Gastrocnemius medialis (tissue), 4 donors: ENCODE measurements at regions not wholly inside any gene's neighbourhood (a gene's known extent, or its start where the extent isn't known, plus 50 kb on each side); places are given as distances from the start of the nearest gene placed in this dataset.

Experiments used
- ATAC-seq, 2 donors: fragments of 150-250 bp; one replicate each; pipeline ENCODE4 v1.9.1; 2016
- DNase-seq, 2 donors: peaks; one replicate each; pipeline ENCODE4 v3.0.0-alpha.2; 2019
- H3K27ac ChIP-seq, 4 donors: fragments of 200-600 bp; sonication (generic); 1 replicate in 1 of 4; 2 replicates in 3 of 4; pipeline ENCODE4 v1.5.1; 2016 to 2018; ENCODE audit warnings: mild to moderate bottlenecking in 2 of 4, moderate library complexity in 1 of 4
- H3K27me3 ChIP-seq, 3 donors: fragments of 200-600 bp; sonication (generic) in 2 of 3; 1 replicate in 1 of 3; 2 replicates in 2 of 3; pipeline versions ENCODE4 v1.5.1 to v1.6.0; 2016 to 2019; ENCODE audit warnings: mild to moderate bottlenecking in 1 of 3, moderate library complexity in 1 of 3
- H3K36me3 ChIP-seq, 2 donors: fragments of 200-600 bp; sonication (generic) in 1 of 2; one replicate each; pipeline ENCODE4 v1.5.1; 2017 to 2018
- H3K4me1 ChIP-seq, 2 donors: fragments of 200-600 bp; sonication (generic) in 1 of 2; one replicate each; pipeline ENCODE4 v1.5.1; 2016 to 2017; ENCODE audit warnings: mild to moderate bottlenecking in 2 of 2
- H3K4me3 ChIP-seq, 4 donors: fragments of 200-600 bp; sonication (generic) in 3 of 4; 1 replicate in 1 of 4; 2 replicates in 3 of 4; pipeline ENCODE4 v1.5.1; 2016 to 2019; ENCODE audit warnings: mild to moderate bottlenecking in 2 of 4
- H3K9me3 ChIP-seq, 3 donors: fragments of 200-600 bp; sonication (generic) in 2 of 3; 1 replicate in 1 of 3; 2 replicates in 2 of 3; pipeline ENCODE4 v1.5.1; 2016 to 2019
- CTCF ChIP-seq, 5 experiments: fragments of 450-650 bp in 3 of 5; fragments of 200-600 bp in 2 of 5; sonication (generic) in 2 of 5; IDR thresholded peaks in 4 of 5; conservative IDR thresholded peaks in 1 of 5; 1 replicate in 4 of 5; 2 replicates in 1 of 5; pipeline ENCODE4 v1.5.1; 2016 to 2019; ENCODE audit warnings: antibody characterized with exemption in 5 of 5, mild to moderate bottlenecking in 3 of 5, moderate library complexity in 3 of 5
- POLR2A ChIP-seq, 2 donors: fragments of 450-650 bp; IDR thresholded peaks; one replicate each; pipeline ENCODE4 v1.6.1; 2017; ENCODE audit warnings: antibody characterized with exemption in 2 of 2, mild to moderate bottlenecking in 2 of 2, moderate library complexity in 2 of 2
- in situ Hi-C, 4 donors: fragments of 200-750 bp; cut with MboI; loops; one replicate each; pipeline versions ENCODE4 v1.15.0 to v1.8.0; 2017; ENCODE audit warnings: low sequenced_read_pairs in 4 of 4
- intact Hi-C: fragments of 100-400 bp; cut with DNase I; formaldehyde crosslinking; loops from one replicate; pipeline ENCODE4 v1.15.1; 2023; ENCODE audit warnings: low total_unique reads

GRCh38 chr9:94478755-94479730 is 75.8 kb upstream of the PCAT7 start:
- intact Hi-C loops: no loop called here
- no peaks in the 10 kb centered on the region for H3K27me3 ChIP-seq
- DNase-seq (no peak), ATAC-seq (no peak)
- no peaks in the 10 kb centered on the region for H3K9me3 ChIP-seq
- H3K27ac ChIP-seq: no peak overlapping the region
- TF ChIP-seq CTCF (IDR thresholded peaks at IDR 0.05 in 4 of 5, conservative IDR thresholded peaks at IDR 0.05 in 1 of 5) (no peak), POLR2A (IDR thresholded peaks at IDR 0.05) (no peak)
- no peaks in the 10 kb centered on the region for H3K4me1 ChIP-seq
- H3K4me3 ChIP-seq: no peak overlapping the region
- H3K36me3 ChIP-seq: no peaks in the 10 kb centered on the region
- in situ Hi-C loops: no loop called here

- no peaks in the 10 kb centered on the region for H3K27me3 ChIP-seq
- ATAC-seq (no peak), DNase-seq (no peak)
- in situ Hi-C loops (no loop called here), intact Hi-C loops (no loop called here)
- TF ChIP-seq POLR2A (IDR thresholded peaks at IDR 0.05) (no peak), CTCF (IDR thresholded peaks at IDR 0.05 in 4 of 5, conservative IDR thresholded peaks at IDR 0.05 in 1 of 5) (no peak)
- H3K36me3 ChIP-seq: no peaks in the 10 kb centered on the region
- no peaks in the 10 kb centered on the region for H3K9me3 ChIP-seq
- H3K4me1 ChIP-seq: no peaks in the 10 kb centered on the region
- H3K27ac ChIP-seq: no peak overlapping the region
- no peak overlapping the region for H3K4me3 ChIP-seq
Observed at GRCh38 chr9:94479757-94480156, 75.1 kb upstream of the PCAT7 start.

GRCh38 chr9:94480205-94480604 is 74.7 kb upstream of the PCAT7 start:
- intact Hi-C loops (no loop called here), in situ Hi-C loops (no loop called here)
- H3K27ac ChIP-seq: no peak overlapping the region
- no peaks in the 10 kb centered on the region for H3K36me3 ChIP-seq
- no peak for TF ChIP-seq CTCF (IDR thresholded peaks at IDR 0.05 in 4 of 5, conservative IDR thresholded peaks at IDR 0.05 in 1 of 5)
- TF ChIP-seq POLR2A (IDR thresholded peaks at IDR 0.05): no peak
- H3K4me1 ChIP-seq: no peaks in the 10 kb centered on the region
- ATAC-seq (no peak), DNase-seq (no peak)
- H3K27me3 ChIP-seq: no peaks in the 10 kb centered on the region
- no peak overlapping the region for H3K4me3 ChIP-seq
- no peaks in the 10 kb centered on the region for H3K9me3 ChIP-seq

GRCh38 chr9:94482110-94482509 is 72.8 kb upstream of the PCAT7 start:
- H3K4me3 ChIP-seq: no peak overlapping the region
- DNase-seq (no peak), ATAC-seq (no peak)
- no peaks in the 10 kb centered on the region for H3K9me3 ChIP-seq
- intact Hi-C loops (no loop called here), in situ Hi-C loops (no loop called here)
- H3K36me3 ChIP-seq: no peaks in the 10 kb centered on the region
- TF ChIP-seq CTCF (IDR thresholded peaks at IDR 0.05 in 4 of 5, conservative IDR thresholded peaks at IDR 0.05 in 1 of 5) (no peak), POLR2A (IDR thresholded peaks at IDR 0.05) (no peak)
- no peaks in the 10 kb centered on the region for H3K27me3 ChIP-seq
- H3K27ac ChIP-seq: no peak overlapping the region
- H3K4me1 ChIP-seq: no peaks in the 10 kb centered on the region
